Testis (tissue), 2 donors: ENCODE measurements at regions not wholly inside any gene's neighbourhood (a gene's known extent, or its start where the extent isn't known, plus 50 kb on each side); places are given as distances from the start of the nearest gene placed in this dataset.

Experiments
- POLR2A ChIP-seq: fragments of 450-650 bp; IDR thresholded peaks from one replicate; pipeline ENCODE4 v1.6.1; 2017; ENCODE audit warnings: antibody characterized with exemption, mild to moderate bottlenecking, moderate library complexity
- TF ChIP-seq, protein P1 (sequence below), 3 experiments: fragments of 450-650 bp in 2 of 3; fragments of 200-600 bp in 1 of 3; sonication (generic) in 1 of 3; IDR thresholded peaks; one replicate each; pipeline ENCODE4 v1.5.1; 2016 to 2019; ENCODE audit warnings: antibody characterized with exemption in 3 of 3, mild to moderate bottlenecking in 2 of 3, moderate library complexity in 1 of 3

GRCh38 chr18:984004-984403 is 79.3 kb downstream of the ADCYAP1 start:
- TF ChIP-seq, protein P1, sequence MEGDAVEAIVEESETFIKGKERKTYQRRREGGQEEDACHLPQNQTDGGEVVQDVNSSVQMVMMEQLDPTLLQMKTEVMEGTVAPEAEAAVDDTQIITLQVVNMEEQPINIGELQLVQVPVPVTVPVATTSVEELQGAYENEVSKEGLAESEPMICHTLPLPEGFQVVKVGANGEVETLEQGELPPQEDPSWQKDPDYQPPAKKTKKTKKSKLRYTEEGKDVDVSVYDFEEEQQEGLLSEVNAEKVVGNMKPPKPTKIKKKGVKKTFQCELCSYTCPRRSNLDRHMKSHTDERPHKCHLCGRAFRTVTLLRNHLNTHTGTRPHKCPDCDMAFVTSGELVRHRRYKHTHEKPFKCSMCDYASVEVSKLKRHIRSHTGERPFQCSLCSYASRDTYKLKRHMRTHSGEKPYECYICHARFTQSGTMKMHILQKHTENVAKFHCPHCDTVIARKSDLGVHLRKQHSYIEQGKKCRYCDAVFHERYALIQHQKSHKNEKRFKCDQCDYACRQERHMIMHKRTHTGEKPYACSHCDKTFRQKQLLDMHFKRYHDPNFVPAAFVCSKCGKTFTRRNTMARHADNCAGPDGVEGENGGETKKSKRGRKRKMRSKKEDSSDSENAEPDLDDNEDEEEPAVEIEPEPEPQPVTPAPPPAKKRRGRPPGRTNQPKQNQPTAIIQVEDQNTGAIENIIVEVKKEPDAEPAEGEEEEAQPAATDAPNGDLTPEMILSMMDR (IDR thresholded peaks at IDR 0.05), result no peak
- no peak for TF ChIP-seq POLR2A
